Heart left ventricle (tissue), 16 donors: ENCODE measurements at regions not wholly inside any gene's neighbourhood (a gene's known extent, or its start where the extent isn't known, plus 50 kb on each side); places are given as distances from the start of the nearest gene placed in this dataset.

ENCODE experiments used
- ATAC-seq, 4 donors: fragments of 200-7000 bp; cut with Tn5 transposase; one replicate each; pipeline ENCODE4 v1.9.1; 2020 to 2022; ENCODE audit warnings: moderate library complexity in 4 of 4, mild to moderate bottlenecking in 3 of 4, moderate number of reproducible peaks in 1 of 4
- DNase-seq, 5 donors: peaks; one replicate each; pipeline ENCODE4 v3.0.0-alpha.2; 2020
- H3K27ac ChIP-seq, 12 donors: fragments of 200-600 bp; sonication (generic) in 4 of 12; one replicate each; pipeline versions ENCODE4 v1.5.0 to v1.8.0; 2016 to 2022; ENCODE audit warnings: mild to moderate bottlenecking in 2 of 12
- H3K27me3 ChIP-seq, 9 donors: fragments of 200-600 bp; sonication (generic) in 2 of 9; one replicate each; pipeline versions ENCODE4 v1.5.1 to v1.8.0; 2016 to 2022; ENCODE audit warnings: mild to moderate bottlenecking in 3 of 9
- H3K36me3 ChIP-seq, 9 donors: fragments of 200-600 bp; sonication (generic) in 2 of 9; one replicate each; pipeline versions ENCODE4 v1.5.0 to v1.8.0; 2018 to 2022; ENCODE audit warnings: mild to moderate bottlenecking in 2 of 9
- H3K4me1 ChIP-seq, 12 donors: fragments of 200-600 bp; sonication (generic) in 4 of 12; one replicate each; pipeline versions ENCODE4 v1.5.0 to v1.8.0; 2016 to 2022; ENCODE audit warnings: mild to moderate bottlenecking in 3 of 12
- H3K4me3 ChIP-seq, 12 donors: fragments of 200-600 bp; sonication (generic) in 4 of 12; one replicate each; pipeline versions ENCODE4 v1.5.0 to v1.8.0; 2017 to 2022; ENCODE audit warnings: mild to moderate bottlenecking in 9 of 12, moderate library complexity in 4 of 12
- H3K9me3 ChIP-seq, 12 donors: fragments of 200-600 bp; sonication (generic) in 4 of 12; one replicate each; pipeline versions ENCODE4 v1.5.0 to v1.8.0; 2016 to 2022; ENCODE audit warnings: mild to moderate bottlenecking in 1 of 12
- POLR2A ChIP-seq, 2 donors: fragments of 450-650 bp; IDR thresholded peaks; one replicate each; pipeline ENCODE4 v1.6.1; 2017; ENCODE audit warnings: antibody characterized with exemption in 2 of 2, mild to moderate bottlenecking in 2 of 2, moderate library complexity in 2 of 2
- WGBS, 4 donors: extraction: QIAGEN DNeasy Blood & Tissue Kit in 2 of 4; methylation state at CpG; one replicate each; pipeline versions ENCODE4 v1.1.5 to v1.1.7; 2013 to 2018; 5-methylcytosine and 5-hydroxymethylcytosine counted together
- intact Hi-C, 10 donors: fragments of 100-400 bp; cut with DNase I; formaldehyde crosslinking; loops; one replicate each; pipeline versions ENCODE4 v1.11.1 to v1.14.2; 2022
- TF ChIP-seq, protein P1 (sequence below), 12 donors: fragments of 200-600 bp; sonication (generic) in 4 of 12; IDR thresholded peaks; one replicate each; pipeline versions ENCODE4 v1.5.0 to v1.8.0; 2018 to 2022; ENCODE audit warnings: antibody characterized with exemption in 12 of 12, mild to moderate bottlenecking in 5 of 12
- donor health status: ischemic (EF 13 %, LVEDD 7.1; RV severe dilation, severe dysfunction).
- donor health status: healthy with polysubstance abuse.
- donor health status: DM: no; HTN: yes; CAD: no.
- donor health status: DM: no; HTN: no; CAD: no.
- donor health status: ischemic (EF 25% LVEDD 6.9; RV normal size, moderate dysfunction).
- donor health status: ischemic (EF 25% LVEDD 5.7; RV mildly dilated, moderate dysfunction).
- donor health status: healthy.
- donor health status: DM: yes; HTN: yes; CAD: no.
- donor health status: ischemic (EF 35%, LVEDD 5.7; RV mildly dilated, moderate dysfunction).
- donor health status: nonischemic (EF 11% LVEDD 7.7; RV severe dilation, severe dysfunction).
- donor health status: DM: yes; HTN: yes; CAD: no.
- donor health status: PGD.
- donor health status: ischemic (EF 29% LVEDD 5.4; RV normal size, mild dysfunction).
- donor health status: nonischemic (EF 23%, LVEDD 6.1; RV moderate dilation, normal function).

DNA sequence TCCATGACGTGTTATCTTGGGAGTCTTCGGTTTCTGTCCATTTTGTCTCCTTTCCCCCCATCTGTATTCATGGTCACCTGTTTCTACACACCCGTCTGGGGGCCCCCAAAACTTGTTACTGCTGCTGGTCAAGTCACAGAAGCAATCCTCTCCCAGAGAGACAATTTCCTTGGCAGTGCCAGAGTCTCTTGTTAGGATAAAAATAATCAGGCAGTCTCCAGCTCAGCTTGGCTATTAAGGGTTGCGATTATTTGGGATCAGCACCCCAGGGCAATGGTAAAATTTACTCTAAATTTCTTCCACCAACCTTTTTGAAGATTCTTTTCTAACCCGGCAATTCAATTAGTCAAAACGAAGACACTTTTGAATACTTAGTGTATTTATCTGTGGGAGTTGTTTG lies 229.1 kb upstream of the JARID2 start:
- TF ChIP-seq, protein P1, sequence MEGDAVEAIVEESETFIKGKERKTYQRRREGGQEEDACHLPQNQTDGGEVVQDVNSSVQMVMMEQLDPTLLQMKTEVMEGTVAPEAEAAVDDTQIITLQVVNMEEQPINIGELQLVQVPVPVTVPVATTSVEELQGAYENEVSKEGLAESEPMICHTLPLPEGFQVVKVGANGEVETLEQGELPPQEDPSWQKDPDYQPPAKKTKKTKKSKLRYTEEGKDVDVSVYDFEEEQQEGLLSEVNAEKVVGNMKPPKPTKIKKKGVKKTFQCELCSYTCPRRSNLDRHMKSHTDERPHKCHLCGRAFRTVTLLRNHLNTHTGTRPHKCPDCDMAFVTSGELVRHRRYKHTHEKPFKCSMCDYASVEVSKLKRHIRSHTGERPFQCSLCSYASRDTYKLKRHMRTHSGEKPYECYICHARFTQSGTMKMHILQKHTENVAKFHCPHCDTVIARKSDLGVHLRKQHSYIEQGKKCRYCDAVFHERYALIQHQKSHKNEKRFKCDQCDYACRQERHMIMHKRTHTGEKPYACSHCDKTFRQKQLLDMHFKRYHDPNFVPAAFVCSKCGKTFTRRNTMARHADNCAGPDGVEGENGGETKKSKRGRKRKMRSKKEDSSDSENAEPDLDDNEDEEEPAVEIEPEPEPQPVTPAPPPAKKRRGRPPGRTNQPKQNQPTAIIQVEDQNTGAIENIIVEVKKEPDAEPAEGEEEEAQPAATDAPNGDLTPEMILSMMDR (IDR thresholded peaks at IDR 0.05), result no peak
- TF ChIP-seq POLR2A (IDR thresholded peaks at IDR 0.05), result no peak
- intact Hi-C loops, result no loop called here
- Histone ChIP-seq H3K27ac (no peak overlapping the region), H3K27me3 (no peaks in the 10 kb centered on the region), H3K9me3 (peaks cover 0 to 4% (median 0%) of the 10 kb centered on the region in 12 donors), H3K36me3 (no peaks in the 10 kb centered on the region), H3K4me3 (peak overlapping the region in 2 of 12 donors; percentile 9 to 27), H3K4me1 (peaks cover 0 to 16% (median 7%) of the 10 kb centered on the region in 12 donors)
- 61 to 64% (median 63%) methylated on average over 6 of the region's 6 CpGs for WGBS, 4 donors
- DNase-seq (no peak), ATAC-seq (peak in 1 of 4 donors; percentile 42)

DNA sequence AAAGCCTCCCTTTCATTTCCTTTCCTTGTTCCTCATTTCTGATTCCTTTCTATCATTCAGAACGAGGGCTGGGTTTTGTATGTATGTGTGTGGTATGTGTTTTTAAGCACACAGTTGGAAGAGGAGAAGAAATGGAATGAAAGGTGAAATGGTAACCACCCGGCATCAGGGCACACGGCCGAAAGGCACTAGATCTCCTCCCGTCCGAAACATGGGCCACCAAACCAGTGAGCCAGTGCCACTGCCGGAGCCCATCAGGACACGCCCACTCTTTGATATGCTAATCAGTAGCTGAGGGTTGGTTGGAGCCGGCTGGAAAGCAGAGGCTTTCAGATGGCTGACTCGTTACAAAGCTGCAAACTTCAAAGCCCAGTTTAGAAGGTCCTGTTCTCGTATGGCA lies 228.6 kb upstream of the JARID2 start:
- Histone ChIP-seq H3K4me3 (peak overlapping the region in 7 of 12 donors; percentile 9 to 27 (median 13)), H3K27me3 (no peaks in the 10 kb centered on the region), H3K4me1 (peaks cover 0 to 16% (median 7%) of the 10 kb centered on the region in 12 donors), H3K36me3 (no peaks in the 10 kb centered on the region), H3K9me3 (peaks cover 0 to 4% (median 0%) of the 10 kb centered on the region in 12 donors), H3K27ac (no peak overlapping the region)
- ATAC-seq (peak; percentile 33 to 85 (median 66)), DNase-seq (peak in 2 of 5 donors; percentile 50 to 57)
- intact Hi-C loops, result no loop called here
- WGBS, 4 donors, result 29 to 33% (median 30%) methylated on average over 11 of the region's 11 CpGs
- no peak for TF ChIP-seq POLR2A (IDR thresholded peaks at IDR 0.05)
- TF ChIP-seq, protein P1 (IDR thresholded peaks at IDR 0.05), result no peak

DNA sequence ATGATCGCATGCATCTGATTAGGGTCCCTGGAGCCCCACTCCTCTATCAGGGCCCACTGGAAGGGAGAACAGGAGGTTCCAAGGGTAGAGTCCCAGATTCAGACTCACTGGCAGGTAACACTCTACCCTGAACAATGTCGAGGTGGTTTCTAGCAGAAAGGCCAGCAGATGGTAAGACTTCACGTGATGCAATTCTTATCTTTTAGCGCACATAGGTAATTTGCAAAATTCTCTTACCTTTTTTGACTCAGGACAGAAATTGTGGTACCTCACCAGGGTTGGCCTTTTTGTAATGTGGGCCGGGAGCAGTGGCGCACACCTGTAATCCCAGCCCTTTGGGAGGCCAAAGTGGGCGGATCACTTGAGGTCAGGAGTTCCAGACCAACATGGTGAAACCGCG lies 228.1 kb upstream of the JARID2 start:
- no peaks in the 10 kb centered on the region for H3K27me3 ChIP-seq
- peaks cover 0 to under 1% (median 0%) of the 10 kb centered on the region in 12 donors for H3K9me3 ChIP-seq
- DNase-seq (no peak), ATAC-seq (no peak)
- intact Hi-C loops, result no loop called here
- TF ChIP-seq, protein P1 (IDR thresholded peaks at IDR 0.05), result no peak
- no peak for TF ChIP-seq POLR2A (IDR thresholded peaks at IDR 0.05)
- no peak overlapping the region for H3K4me3 ChIP-seq
- H3K36me3 ChIP-seq, result no peaks in the 10 kb centered on the region
- 94 to 98% (median 96%) methylated on average over 9 of the region's 9 CpGs for WGBS, 4 donors
- H3K4me1 ChIP-seq, result peaks cover 0 to 16% (median 7%) of the 10 kb centered on the region in 12 donors
- no peak overlapping the region for H3K27ac ChIP-seq

DNA sequence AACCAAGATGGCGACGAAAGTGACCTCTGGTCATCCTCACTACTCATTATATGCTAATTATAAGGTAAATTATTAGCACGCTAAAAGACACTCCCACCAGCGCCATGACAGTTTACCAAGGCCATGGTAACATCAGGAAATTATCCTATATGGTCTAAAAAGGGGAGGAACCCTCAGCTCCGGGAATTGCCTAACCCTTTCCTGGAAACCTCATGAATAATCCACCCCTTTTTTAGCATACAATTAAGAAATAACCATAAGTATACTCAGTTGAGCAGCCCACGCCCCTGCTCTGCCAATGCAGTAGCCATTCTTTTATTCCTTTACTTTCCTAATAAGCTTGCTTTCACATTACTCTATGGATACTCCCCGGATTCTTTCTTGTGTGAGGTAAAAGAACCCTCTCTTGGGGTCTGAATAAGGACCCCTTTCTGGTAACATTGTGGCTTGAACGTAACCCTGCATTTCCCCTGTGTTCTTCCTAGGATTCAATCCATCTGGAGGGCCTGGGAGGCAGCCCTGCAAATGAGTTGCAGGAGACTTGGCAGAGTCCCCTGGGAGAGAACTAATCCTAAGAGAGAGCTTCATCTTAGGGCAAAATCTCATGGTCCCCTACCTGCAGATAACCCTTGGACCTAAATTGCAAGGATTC lies 225.6 kb upstream of the JARID2 start:
- TF ChIP-seq POLR2A (IDR thresholded peaks at IDR 0.05), result no peak
- TF ChIP-seq, protein P1 (IDR thresholded peaks at IDR 0.05), result no peak
- no peak for ATAC-seq
- no peaks in the 10 kb centered on the region for H3K27me3 ChIP-seq
- no peak overlapping the region for H3K27ac ChIP-seq
- WGBS, 4 donors, result 94 to 96% (median 95%) methylated on average over 8 of the region's 8 CpGs
- no peaks in the 10 kb centered on the region for H3K36me3 ChIP-seq
- no peaks in the 10 kb centered on the region for H3K9me3 ChIP-seq
- intact Hi-C loops, result no loop called here
- H3K4me1 ChIP-seq, result peaks cover 0 to 16% (median 7%) of the 10 kb centered on the region in 12 donors
- H3K4me3 ChIP-seq, result no peak overlapping the region
- no peak for DNase-seq
